DND-41 (cell line): ENCODE measurements at regions not wholly inside any gene's neighbourhood (a gene's known extent, or its start where the extent isn't known, plus 50 kb on each side); places are given as distances from the start of the nearest gene placed in this dataset.

Source experiments
- ATAC-seq: fragments of 200-7000 bp; cut with Tn5 transposase; 3 replicates; pipeline ENCODE4 v1.9.1; 2021; ENCODE audit warnings: low read depth; ENCODE audit not compliant: insufficient read depth
- DNase-seq: peaks from one replicate; pipeline ENCODE4 v3.0.0-alpha.2; 2020
- H2AFZ ChIP-seq: 2 replicates; pipeline ENCODE4 v1.6.0; 2012; ENCODE audit warnings: low read depth, low read length
- H3K27ac ChIP-seq: 2 replicates; pipeline ENCODE4 v1.5.1; 2012; ENCODE audit warnings: low read length, inconsistent platforms
- H3K27me3 ChIP-seq: fragments of 200-600 bp; sonication (generic); 2 replicates; pipeline ENCODE4 v1.6.0; 2012; ENCODE audit warnings: low read length, mild to moderate bottlenecking, inconsistent platforms; ENCODE audit not compliant: insufficient read depth, poor library complexity
- H3K36me3 ChIP-seq: 2 replicates; pipeline ENCODE4 v1.5.1; 2012; ENCODE audit warnings: low read length, inconsistent platforms; ENCODE audit not compliant: insufficient read depth
- H3K4me1 ChIP-seq: 2 replicates; pipeline ENCODE4 v1.5.1; 2012; ENCODE audit warnings: mild to moderate bottlenecking, low read length; ENCODE audit not compliant: insufficient read depth
- H3K4me2 ChIP-seq: 2 replicates; pipeline ENCODE4 v1.6.0; 2012; ENCODE audit warnings: mild to moderate bottlenecking, moderate library complexity, low read length, inconsistent platforms; ENCODE audit not compliant: insufficient read depth
- H3K4me3 ChIP-seq, 2 experiments: fragments of 200-600 bp in 1 of 2; shearing (Covaris generic) in 1 of 2; 2 replicates each; pipeline ENCODE4 v1.5.1; 2012 to 2016; ENCODE audit warnings: inconsistent platforms in 2 of 2, low read length in 2 of 2, mild to moderate bottlenecking in 2 of 2, low read depth in 1 of 2, moderate library complexity in 1 of 2
- H3K79me2 ChIP-seq: 2 replicates; pipeline ENCODE4 v1.6.0; 2012; ENCODE audit warnings: low read length, inconsistent platforms; ENCODE audit not compliant: insufficient read depth
- H3K9ac ChIP-seq: 2 replicates; pipeline ENCODE4 v1.6.0; 2012; ENCODE audit warnings: low read depth, mild to moderate bottlenecking, inconsistent platforms, low read length, moderate library complexity
- H3K9me3 ChIP-seq: 2 replicates; pipeline ENCODE4 v1.5.1; 2012; ENCODE audit warnings: low read length, moderate library complexity, mild to moderate bottlenecking, inconsistent platforms; ENCODE audit not compliant: insufficient read depth, severe bottlenecking
- H4K20me1 ChIP-seq: 2 replicates; pipeline ENCODE4 v1.6.0; 2012; ENCODE audit warnings: low read length; ENCODE audit not compliant: insufficient read depth
- EZH2 ChIP-seq: IDR thresholded peaks from 3 replicates; pipeline ENCODE4 v1.6.1; 2012; ENCODE audit warnings: borderline replicate concordance, low read depth, mild to moderate bottlenecking, moderate library complexity, low read length, inconsistent platforms; ENCODE audit not compliant: severe bottlenecking
- TF ChIP-seq, protein P1 (sequence below): IDR thresholded peaks from 2 replicates; pipeline ENCODE4 v1.5.1; 2012; ENCODE audit warnings: borderline replicate concordance, low read length, moderate library complexity, mild to moderate bottlenecking; ENCODE audit not compliant: poor library complexity, severe bottlenecking; ENCODE audit errors: extremely low read depth

GRCh38 chr6:95244751-95245150 lies 332.6 kb upstream of the MANEA start:
- Histone ChIP-seq H3K27ac (no peak overlapping the region), H2AFZ (no peak overlapping the region), H3K27me3 (no peaks in the 10 kb centered on the region), H4K20me1 (no peaks in the 10 kb centered on the region), H3K4me2 (no peak overlapping the region), H3K4me3 (no peak overlapping the region), H3K4me1 (no peaks in the 10 kb centered on the region), H3K9ac (no peak overlapping the region), H3K9me3 (no peaks in the 10 kb centered on the region), H3K79me2 (no peaks in the 10 kb centered on the region), H3K36me3 (no peaks in the 10 kb centered on the region)
- TF ChIP-seq, protein P1, sequence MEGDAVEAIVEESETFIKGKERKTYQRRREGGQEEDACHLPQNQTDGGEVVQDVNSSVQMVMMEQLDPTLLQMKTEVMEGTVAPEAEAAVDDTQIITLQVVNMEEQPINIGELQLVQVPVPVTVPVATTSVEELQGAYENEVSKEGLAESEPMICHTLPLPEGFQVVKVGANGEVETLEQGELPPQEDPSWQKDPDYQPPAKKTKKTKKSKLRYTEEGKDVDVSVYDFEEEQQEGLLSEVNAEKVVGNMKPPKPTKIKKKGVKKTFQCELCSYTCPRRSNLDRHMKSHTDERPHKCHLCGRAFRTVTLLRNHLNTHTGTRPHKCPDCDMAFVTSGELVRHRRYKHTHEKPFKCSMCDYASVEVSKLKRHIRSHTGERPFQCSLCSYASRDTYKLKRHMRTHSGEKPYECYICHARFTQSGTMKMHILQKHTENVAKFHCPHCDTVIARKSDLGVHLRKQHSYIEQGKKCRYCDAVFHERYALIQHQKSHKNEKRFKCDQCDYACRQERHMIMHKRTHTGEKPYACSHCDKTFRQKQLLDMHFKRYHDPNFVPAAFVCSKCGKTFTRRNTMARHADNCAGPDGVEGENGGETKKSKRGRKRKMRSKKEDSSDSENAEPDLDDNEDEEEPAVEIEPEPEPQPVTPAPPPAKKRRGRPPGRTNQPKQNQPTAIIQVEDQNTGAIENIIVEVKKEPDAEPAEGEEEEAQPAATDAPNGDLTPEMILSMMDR = no peak
- ATAC-seq (no peak), DNase-seq (no peak)

- Histone ChIP-seq H3K27ac (no peak overlapping the region), H2AFZ (no peak overlapping the region), H3K4me3 (no peak overlapping the region), H3K27me3 (no peaks in the 10 kb centered on the region), H3K79me2 (no peaks in the 10 kb centered on the region), H3K9ac (no peak overlapping the region), H3K9me3 (no peaks in the 10 kb centered on the region), H3K4me2 (no peak overlapping the region), H4K20me1 (no peaks in the 10 kb centered on the region), H3K4me1 (no peaks in the 10 kb centered on the region), H3K36me3 (no peaks in the 10 kb centered on the region)
- TF ChIP-seq EZH2 = no peak
- TF ChIP-seq, protein P1 = no peak
- ATAC-seq (no peak), DNase-seq (no peak)
These were observed 328.8 kb upstream of the MANEA start for GRCh38 chr6:95248499-95248898.

DNA sequence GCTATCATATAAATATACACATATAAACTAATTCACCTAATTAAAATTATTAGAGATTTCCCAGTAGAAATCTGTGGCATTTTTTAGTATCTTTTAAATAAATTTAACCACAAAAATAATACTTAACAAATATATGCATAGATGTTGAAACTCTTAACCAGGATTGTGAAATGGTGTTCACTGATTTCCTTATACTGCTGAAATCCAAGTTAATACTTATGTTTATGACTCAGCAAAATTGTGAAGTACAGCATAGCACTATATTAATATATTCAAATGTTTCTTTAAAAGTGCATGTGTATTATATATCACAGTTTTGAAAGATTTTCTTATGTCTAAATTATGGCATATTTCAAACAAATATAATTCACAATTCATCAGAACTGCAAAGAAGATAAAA lies 328.2 kb upstream of the MANEA start:
- H2AFZ ChIP-seq = no peak overlapping the region
- H3K4me2 ChIP-seq = no peak overlapping the region
- ATAC-seq (no peak), DNase-seq (no peak)
- H3K4me3 ChIP-seq = no peak overlapping the region
- TF ChIP-seq, protein P1 = no peak
- no peak for TF ChIP-seq EZH2
- H3K27me3 ChIP-seq = no peaks in the 10 kb centered on the region
- H4K20me1 ChIP-seq = no peaks in the 10 kb centered on the region
- H3K27ac ChIP-seq = no peak overlapping the region
- H3K79me2 ChIP-seq = no peaks in the 10 kb centered on the region
- H3K4me1 ChIP-seq = no peaks in the 10 kb centered on the region
- H3K9me3 ChIP-seq = no peaks in the 10 kb centered on the region
- H3K9ac ChIP-seq = no peak overlapping the region
- H3K36me3 ChIP-seq = no peaks in the 10 kb centered on the region

DNA sequence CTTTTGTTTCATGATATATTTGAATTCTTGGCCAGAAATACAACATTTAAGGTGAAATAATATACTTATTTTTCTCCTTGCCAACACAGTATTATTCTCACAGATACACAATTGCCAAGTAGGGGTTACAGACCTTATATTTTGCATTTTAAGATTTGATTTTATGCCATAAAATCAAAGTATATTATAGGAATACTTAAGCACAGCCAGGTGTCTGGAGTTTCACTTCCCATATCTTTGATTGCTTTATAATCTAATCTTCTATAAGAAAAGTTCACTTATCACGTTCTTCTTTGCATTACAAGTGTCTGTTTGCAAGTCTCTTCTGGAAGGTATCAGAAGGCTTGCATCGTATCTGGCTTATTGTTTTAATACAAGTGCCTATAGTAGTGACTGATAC lies 327.7 kb upstream of the MANEA start:
- H3K27ac ChIP-seq = no peak overlapping the region
- H3K4me2 ChIP-seq = no peak overlapping the region
- H3K27me3 ChIP-seq = no peaks in the 10 kb centered on the region
- H3K4me3 ChIP-seq = no peak overlapping the region
- H3K36me3 ChIP-seq = no peaks in the 10 kb centered on the region
- TF ChIP-seq EZH2 = no peak
- TF ChIP-seq, protein P1 = no peak
- DNase-seq (no peak), ATAC-seq (no peak)
- no peaks in the 10 kb centered on the region for H3K4me1 ChIP-seq
- no peak overlapping the region for H3K9ac ChIP-seq
- H3K9me3 ChIP-seq = no peaks in the 10 kb centered on the region
- no peaks in the 10 kb centered on the region for H4K20me1 ChIP-seq
- H2AFZ ChIP-seq = no peak overlapping the region
- no peaks in the 10 kb centered on the region for H3K79me2 ChIP-seq
